ENCODE measurements at regions not wholly inside any gene's neighbourhood (a gene's known extent, or its start where the extent isn't known, plus 50 kb on each side); places are given as distances from the start of the nearest gene placed in this dataset.

DNA sequence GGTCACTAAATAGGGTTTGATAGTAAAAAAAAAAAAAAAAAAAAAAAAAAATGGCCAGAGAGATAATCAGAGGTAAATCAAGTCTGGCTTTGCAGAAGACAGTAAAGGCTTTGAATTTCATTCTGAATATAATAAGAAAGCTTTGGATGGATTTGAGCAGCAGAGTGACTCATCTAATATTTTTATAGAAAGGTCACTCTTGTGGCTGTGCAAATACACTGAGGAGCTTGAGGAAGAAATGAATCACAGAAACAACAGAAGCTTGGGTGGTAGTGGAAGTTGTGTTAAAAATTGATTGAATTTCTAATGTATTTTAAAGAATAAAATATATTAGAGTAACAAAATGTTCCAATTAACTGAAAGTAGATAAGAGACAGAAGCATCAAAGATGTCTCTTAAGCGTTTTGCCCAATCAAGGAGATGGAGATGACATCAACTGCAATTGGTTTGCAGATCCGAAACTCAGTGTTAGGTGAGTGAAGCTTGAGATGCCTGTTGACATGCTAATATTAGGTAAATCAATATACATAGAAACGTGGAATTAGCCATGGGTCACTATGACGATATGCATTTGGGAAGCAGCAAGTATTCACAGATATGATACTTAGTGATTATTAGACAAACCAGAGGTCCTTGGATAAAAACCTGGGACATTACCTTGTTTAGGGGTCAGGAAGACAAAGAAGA is 280.5 kb downstream of the GPM6A start:
- TF ChIP-seq, protein P1, sequence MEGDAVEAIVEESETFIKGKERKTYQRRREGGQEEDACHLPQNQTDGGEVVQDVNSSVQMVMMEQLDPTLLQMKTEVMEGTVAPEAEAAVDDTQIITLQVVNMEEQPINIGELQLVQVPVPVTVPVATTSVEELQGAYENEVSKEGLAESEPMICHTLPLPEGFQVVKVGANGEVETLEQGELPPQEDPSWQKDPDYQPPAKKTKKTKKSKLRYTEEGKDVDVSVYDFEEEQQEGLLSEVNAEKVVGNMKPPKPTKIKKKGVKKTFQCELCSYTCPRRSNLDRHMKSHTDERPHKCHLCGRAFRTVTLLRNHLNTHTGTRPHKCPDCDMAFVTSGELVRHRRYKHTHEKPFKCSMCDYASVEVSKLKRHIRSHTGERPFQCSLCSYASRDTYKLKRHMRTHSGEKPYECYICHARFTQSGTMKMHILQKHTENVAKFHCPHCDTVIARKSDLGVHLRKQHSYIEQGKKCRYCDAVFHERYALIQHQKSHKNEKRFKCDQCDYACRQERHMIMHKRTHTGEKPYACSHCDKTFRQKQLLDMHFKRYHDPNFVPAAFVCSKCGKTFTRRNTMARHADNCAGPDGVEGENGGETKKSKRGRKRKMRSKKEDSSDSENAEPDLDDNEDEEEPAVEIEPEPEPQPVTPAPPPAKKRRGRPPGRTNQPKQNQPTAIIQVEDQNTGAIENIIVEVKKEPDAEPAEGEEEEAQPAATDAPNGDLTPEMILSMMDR (conservative IDR thresholded peaks at IDR 0.05), result no peak
- TF ChIP-seq ZFX (IDR thresholded peaks at IDR 0.05), result no peak
